Kidney epithelial cell (primary cell): ENCODE measurements at regions not wholly inside any gene's neighbourhood (a gene's known extent, or its start where the extent isn't known, plus 50 kb on each side); places are given as distances from the start of the nearest gene placed in this dataset.

Source experiments
- DNase-seq: peaks from one replicate; pipeline ENCODE4 v3.0.0-alpha.2; 2010; ENCODE audit warnings: low read depth
- H3K27me3 ChIP-seq: 2 replicates; pipeline ENCODE4 v1.6.0; 2011; ENCODE audit warnings: low read length; ENCODE audit not compliant: control insufficient read depth, insufficient read depth
- H3K36me3 ChIP-seq: 2 replicates; pipeline ENCODE4 v1.5.1; 2011; ENCODE audit warnings: low read length; ENCODE audit not compliant: control insufficient read depth, insufficient read depth
- H3K4me3 ChIP-seq: 2 replicates; pipeline ENCODE4 v1.5.1; 2011; ENCODE audit warnings: low read depth, mild to moderate bottlenecking, control low read depth, low read length
- TF ChIP-seq, protein P1 (sequence below): IDR thresholded peaks from 2 replicates; pipeline ENCODE4 v1.5.1; 2011; ENCODE audit warnings: mild to moderate bottlenecking, moderate library complexity, low read length, control low read depth, inconsistent platforms; ENCODE audit not compliant: insufficient read depth, poor library complexity, severe bottlenecking

- DNase-seq: no peak
- TF ChIP-seq, protein P1, sequence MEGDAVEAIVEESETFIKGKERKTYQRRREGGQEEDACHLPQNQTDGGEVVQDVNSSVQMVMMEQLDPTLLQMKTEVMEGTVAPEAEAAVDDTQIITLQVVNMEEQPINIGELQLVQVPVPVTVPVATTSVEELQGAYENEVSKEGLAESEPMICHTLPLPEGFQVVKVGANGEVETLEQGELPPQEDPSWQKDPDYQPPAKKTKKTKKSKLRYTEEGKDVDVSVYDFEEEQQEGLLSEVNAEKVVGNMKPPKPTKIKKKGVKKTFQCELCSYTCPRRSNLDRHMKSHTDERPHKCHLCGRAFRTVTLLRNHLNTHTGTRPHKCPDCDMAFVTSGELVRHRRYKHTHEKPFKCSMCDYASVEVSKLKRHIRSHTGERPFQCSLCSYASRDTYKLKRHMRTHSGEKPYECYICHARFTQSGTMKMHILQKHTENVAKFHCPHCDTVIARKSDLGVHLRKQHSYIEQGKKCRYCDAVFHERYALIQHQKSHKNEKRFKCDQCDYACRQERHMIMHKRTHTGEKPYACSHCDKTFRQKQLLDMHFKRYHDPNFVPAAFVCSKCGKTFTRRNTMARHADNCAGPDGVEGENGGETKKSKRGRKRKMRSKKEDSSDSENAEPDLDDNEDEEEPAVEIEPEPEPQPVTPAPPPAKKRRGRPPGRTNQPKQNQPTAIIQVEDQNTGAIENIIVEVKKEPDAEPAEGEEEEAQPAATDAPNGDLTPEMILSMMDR: no peak
- H3K36me3 ChIP-seq: no peaks in the 10 kb centered on the region
- no peak overlapping the region for H3K4me3 ChIP-seq
- no peaks in the 10 kb centered on the region for H3K27me3 ChIP-seq
Observed at GRCh38 chr14:25233613-25234012, 183.7 kb upstream of the STXBP6 start.

DNA sequence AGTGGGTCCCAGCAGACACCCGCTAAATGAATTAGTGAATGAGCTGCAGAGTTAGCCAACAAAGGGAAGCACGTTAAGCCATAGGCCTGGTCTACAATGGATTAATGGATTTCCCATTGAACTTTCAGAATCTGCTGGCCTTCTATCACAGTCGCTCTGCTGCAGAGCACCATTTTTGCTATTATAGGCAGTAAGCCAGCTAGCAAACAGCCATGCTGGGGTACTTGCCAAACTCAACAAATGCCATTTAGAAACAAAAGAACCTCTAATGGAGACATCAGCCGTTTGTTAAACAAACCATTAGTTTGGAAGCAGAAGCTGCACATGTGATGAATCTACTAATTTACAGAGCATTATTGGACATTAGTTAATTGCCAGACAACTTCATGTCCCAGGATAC, 181.1 kb upstream of the STXBP6 start:
- no peaks in the 10 kb centered on the region for H3K27me3 ChIP-seq
- DNase-seq: no peak
- H3K36me3 ChIP-seq: no peaks in the 10 kb centered on the region
- no peak overlapping the region for H3K4me3 ChIP-seq
- TF ChIP-seq, protein P1: no peak

DNA sequence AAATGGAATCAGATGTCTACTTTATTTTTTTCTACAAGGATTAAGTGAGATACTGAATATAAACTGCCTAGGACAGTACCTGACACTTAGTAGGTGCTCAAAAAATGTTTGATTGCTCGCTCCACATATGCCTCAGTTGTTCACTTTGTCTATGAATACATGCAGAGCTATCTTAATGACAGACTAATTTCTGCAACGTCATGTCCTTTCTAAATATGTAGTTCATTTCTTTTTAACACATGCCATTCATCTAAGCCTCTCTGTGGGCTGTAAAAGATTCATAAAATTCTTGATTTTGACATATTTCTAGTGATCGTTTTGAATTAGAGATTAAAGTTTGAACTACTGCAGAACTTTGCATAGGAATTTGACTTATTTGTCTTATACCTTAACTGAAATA, 176.3 kb upstream of the STXBP6 start:
- TF ChIP-seq, protein P1: no peak
- H3K27me3 ChIP-seq: no peaks in the 10 kb centered on the region
- H3K36me3 ChIP-seq: no peaks in the 10 kb centered on the region
- H3K4me3 ChIP-seq: no peak overlapping the region
- DNase-seq: no peak

GRCh38 chr14:25222256-25222655, 172.3 kb upstream of the STXBP6 start:
- TF ChIP-seq, protein P1: no peak
- Histone ChIP-seq H3K4me3 (no peak overlapping the region), H3K27me3 (no peaks in the 10 kb centered on the region), H3K36me3 (no peaks in the 10 kb centered on the region)
- DNase-seq: no peak

- no peaks in the 10 kb centered on the region for H3K27me3 ChIP-seq
- TF ChIP-seq, protein P1: no peak
- no peaks in the 10 kb centered on the region for H3K36me3 ChIP-seq
- no peak overlapping the region for H3K4me3 ChIP-seq
- no peak for DNase-seq
Observed at GRCh38 chr14:25220514-25220913, 170.6 kb upstream of the STXBP6 start.

DNA sequence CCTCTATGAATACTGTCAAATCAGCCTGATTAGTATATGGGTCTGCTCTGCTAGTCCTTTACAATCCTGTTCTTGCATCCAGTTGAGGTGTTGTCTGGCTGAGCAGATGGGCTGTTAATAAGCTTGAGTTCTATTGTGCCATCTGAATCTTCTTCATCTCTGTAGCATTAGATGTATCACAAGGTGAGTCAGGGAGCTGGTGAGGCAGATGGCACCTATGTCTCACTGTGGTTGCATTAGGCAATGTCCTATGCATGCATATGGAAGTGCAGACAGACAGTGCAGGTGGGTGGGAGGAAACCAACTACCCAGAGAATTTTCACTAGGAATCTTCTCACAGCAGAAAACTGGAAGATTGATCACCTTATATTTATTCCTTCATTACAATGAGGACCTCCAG, 165.7 kb upstream of the STXBP6 start:
- TF ChIP-seq, protein P1: no peak
- no peak for DNase-seq
- Histone ChIP-seq H3K27me3 (no peaks in the 10 kb centered on the region), H3K36me3 (no peaks in the 10 kb centered on the region), H3K4me3 (no peak overlapping the region)
